ENCODE measurements at regions not wholly inside any gene's neighbourhood (a gene's known extent, or its start where the extent isn't known, plus 50 kb on each side); places are given as distances from the start of the nearest gene placed in this dataset.
"Not testable (repeated sequence)": the region's sequence is repeated elsewhere in the genome, so short reads cannot be mapped to it uniquely, and the experiment has no call there.

- no peak for DNase-seq (ENCODE audit: low read depth)
- no peak overlapping the region for H3K4me3 ChIP-seq (ENCODE audit: low read length)
- no peak for TF ChIP-seq CTCF (conservative IDR thresholded peaks at IDR 0.05; ENCODE audit: low read depth, low read length)
Measured at GRCh38 chr10:28471652-28472050, 61.3 kb upstream of the WAC start.

GRCh38 chr10:28478646-28479045 is 54.3 kb upstream of the WAC start:
- no peak overlapping the region for H3K4me3 ChIP-seq (ENCODE audit: low read length)
- no peak for DNase-seq (ENCODE audit: low read depth)
- TF ChIP-seq CTCF (conservative IDR thresholded peaks at IDR 0.05; ENCODE audit: low read depth, low read length) = no peak

- no peak for DNase-seq (ENCODE audit: low read depth)
- TF ChIP-seq CTCF (conservative IDR thresholded peaks at IDR 0.05; ENCODE audit: low read depth, low read length) = no peak
- no peak overlapping the region for H3K4me3 ChIP-seq (ENCODE audit: low read length)
Measured at GRCh38 chr10:28479425-28479865, 53.5 kb upstream of the WAC start.

GRCh38 chr10:28479927-28480627 is 52.8 kb upstream of the WAC start:
- no peak overlapping the region for H3K4me3 ChIP-seq (ENCODE audit: low read length)
- no peak for TF ChIP-seq CTCF (conservative IDR thresholded peaks at IDR 0.05; ENCODE audit: low read depth, low read length)
- no peak for DNase-seq (ENCODE audit: low read depth)

- TF ChIP-seq CTCF (conservative IDR thresholded peaks at IDR 0.05; ENCODE audit: low read depth, low read length) = no peak
- DNase-seq (ENCODE audit: low read depth) = no peak
- no peak overlapping the region for H3K4me3 ChIP-seq (ENCODE audit: low read length)
Measured at GRCh38 chr10:28480628-28480965, 52.3 kb upstream of the WAC start.

- DNase-seq (ENCODE audit: low read depth); H3K4me3 ChIP-seq (ENCODE audit: low read length): not testable (repeated sequence)
Measured at GRCh38 chr10:28481346-28481745, 51.6 kb upstream of the WAC start.

- no peak overlapping the region for H3K4me3 ChIP-seq (ENCODE audit: low read length)
- DNase-seq (ENCODE audit: low read depth) = no peak
- TF ChIP-seq CTCF (conservative IDR thresholded peaks at IDR 0.05; ENCODE audit: low read depth, low read length) = no peak
Measured at GRCh38 chr10:28481968-28482367, 51.0 kb upstream of the WAC start.

All from retinal pigment epithelial cell (primary cell).